Anterior cingulate cortex (tissue), 58 donors: ENCODE measurements at regions not wholly inside any gene's neighbourhood (a gene's known extent, or its start where the extent isn't known, plus 50 kb on each side); places are given as distances from the start of the nearest gene placed in this dataset.
A peak's percentile ranks its signal among the peaks of the same experiment; 100 is the strongest.
"Not testable (repeated sequence)": the region's sequence is repeated elsewhere in the genome, so short reads cannot be mapped to it uniquely, and the experiment has no call there.

Source experiments
- DNase-seq, 58 donors: peaks; one replicate each; lab custom pipeline; 2025; lab: John Stamatoyannopoulos, UW

GRCh38 chr14:88929656-88930436 lies 105.4 kb downstream of the TTC8 start:
- DNase-seq = no peak

GRCh38 chr14:88931321-88932110 lies 107.1 kb downstream of the TTC8 start:
- no peak for DNase-seq

GRCh38 chr14:88933191-88933590 lies 108.7 kb downstream of the TTC8 start:
- peak in 1 of 58 donors; percentile 4 for DNase-seq

- no peak for DNase-seq
Observed at GRCh38 chr14:88934351-88934806, 109.9 kb downstream of the TTC8 start.

- DNase-seq = no peak
Observed at GRCh38 chr14:88935083-88935482, 110.6 kb downstream of the TTC8 start.

GRCh38 chr14:88937706-88938105 lies 113.3 kb downstream of the TTC8 start:
- DNase-seq = no peak

GRCh38 chr14:88940671-88941070 lies 116.2 kb downstream of the TTC8 start:
- no peak for DNase-seq

- no peak for DNase-seq
Observed at GRCh38 chr14:88941414-88941813, 117.0 kb downstream of the TTC8 start.

- no peak for DNase-seq
Observed at GRCh38 chr14:88947646-88948598, 123.5 kb downstream of the TTC8 start.

- DNase-seq = no peak
Observed at GRCh38 chr14:88950069-88950468, 125.6 kb downstream of the TTC8 start.

GRCh38 chr14:88951370-88951769 lies 126.9 kb downstream of the TTC8 start:
- DNase-seq = no peak

- peak in 14 of 58 donors; percentile 2 to 57 (median 26) for DNase-seq
Observed at GRCh38 chr14:88952901-88953300, 128.4 kb downstream of the TTC8 start.

GRCh38 chr14:88955455-88955854 lies 131.0 kb downstream of the TTC8 start:
- DNase-seq = peak in 23 of 58 donors; percentile 1 to 59 (median 24)

- no peak for DNase-seq
Observed at GRCh38 chr14:88960496-88960895, 136.0 kb downstream of the TTC8 start.

- peak in 25 of 58 donors; percentile 3 to 76 (median 34) for DNase-seq
Observed at GRCh38 chr14:88961214-88961613, 136.8 kb downstream of the TTC8 start.

- DNase-seq = no peak
Observed at GRCh38 chr14:88962356-88962755, 137.9 kb downstream of the TTC8 start.

GRCh38 chr14:88967299-88967698 lies 142.8 kb downstream of the TTC8 start:
- DNase-seq = no peak

GRCh38 chr14:88975043-88975830 lies 150.8 kb downstream of the TTC8 start:
- DNase-seq = peak in 3 of 58 donors; percentile 1 to 10 (median 2)

- DNase-seq = no peak
Observed at GRCh38 chr14:88975926-88976325, 151.5 kb downstream of the TTC8 start.

GRCh38 chr14:88980907-88981306 lies 156.5 kb downstream of the TTC8 start:
- not testable (repeated sequence) for DNase-seq
